HG03378 (cell line): ENCODE measurements at regions not wholly inside any gene's neighbourhood (a gene's known extent, or its start where the extent isn't known, plus 50 kb on each side); places are given as distances from the start of the nearest gene placed in this dataset.

ENCODE experiments used
- ATAC-seq: cut with Tn5 transposase; IDR thresholded peaks from one replicate; pipeline ENCODE4 v1.9.1; 2021; ENCODE audit warnings: mild to moderate bottlenecking, moderate library complexity; ENCODE audit not compliant: unreplicated experiment

DNA sequence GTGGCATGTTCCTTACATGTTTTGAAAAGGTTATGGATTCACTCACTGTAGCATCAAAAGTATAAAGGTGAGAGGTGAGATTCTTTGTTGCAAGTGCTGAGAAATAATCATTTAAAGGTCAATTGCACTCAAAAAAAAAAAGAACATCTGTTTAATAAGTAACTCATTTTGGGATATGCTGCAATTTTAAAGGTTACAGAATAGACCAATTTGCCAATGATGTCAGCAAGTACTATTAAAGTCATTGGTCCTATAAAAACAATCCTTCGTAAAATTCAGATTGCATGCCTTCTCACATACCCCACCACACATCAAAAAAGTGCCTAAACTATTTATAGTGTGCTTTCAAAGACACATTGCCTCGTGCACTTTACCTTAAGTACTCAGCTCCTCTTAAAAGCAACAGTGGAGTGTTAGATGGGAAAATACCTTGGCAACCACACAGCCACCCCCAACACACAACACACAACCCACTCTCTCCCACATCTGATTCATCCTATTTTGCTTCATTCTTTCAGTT is 218.2 kb upstream of the ADGRL2 start:
- ATAC-seq, result no peak

DNA sequence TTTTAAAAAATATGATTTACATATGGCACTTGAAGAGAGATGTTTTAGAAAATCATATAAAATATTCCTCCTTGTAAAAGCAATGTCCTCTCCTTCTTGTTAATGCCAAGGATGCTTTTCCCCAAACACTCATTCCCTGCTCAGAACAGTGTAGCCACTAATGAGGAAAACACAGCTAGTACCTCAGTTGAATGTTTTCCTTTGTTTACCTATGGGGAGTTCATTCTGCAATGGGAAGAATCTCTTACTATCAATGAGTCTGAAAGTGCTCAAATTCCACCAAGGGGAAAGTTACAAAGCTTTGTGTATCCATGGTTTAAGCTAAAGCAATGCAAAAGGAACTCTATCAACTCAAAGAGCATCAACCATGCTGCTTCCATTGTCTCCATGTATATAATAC is 221.9 kb upstream of the ADGRL2 start:
- no peak for ATAC-seq

- no peak for ATAC-seq
These were observed 223.6 kb upstream of the ADGRL2 start for GRCh38 chr1:81577004-81577697.

DNA sequence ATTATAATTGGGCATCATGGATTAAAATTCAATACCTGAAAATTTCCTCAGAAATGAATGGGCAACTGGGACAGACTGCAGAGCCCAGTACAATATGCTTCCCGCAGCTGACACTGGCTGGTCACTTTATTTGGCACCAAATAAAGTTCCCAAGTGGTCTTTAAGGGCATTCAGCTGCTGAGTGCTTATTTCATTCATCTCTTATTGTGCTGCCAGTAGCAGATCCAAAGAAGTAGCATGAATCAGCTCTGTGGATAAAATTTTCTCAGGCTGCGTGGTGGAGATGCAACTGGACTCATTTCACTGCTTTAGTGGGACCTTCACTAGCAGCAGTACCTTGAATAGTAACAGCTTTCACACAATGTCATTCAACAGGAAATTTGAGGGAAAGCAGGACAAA is 226.3 kb upstream of the ADGRL2 start:
- no peak for ATAC-seq

GRCh38 chr1:81573458-81573857 is 227.3 kb upstream of the ADGRL2 start:
- ATAC-seq, result no peak

GRCh38 chr1:81571946-81572345 is 228.8 kb upstream of the ADGRL2 start:
- ATAC-seq, result no peak

GRCh38 chr1:81569761-81570160 is 231.0 kb upstream of the ADGRL2 start:
- ATAC-seq, result no peak

DNA sequence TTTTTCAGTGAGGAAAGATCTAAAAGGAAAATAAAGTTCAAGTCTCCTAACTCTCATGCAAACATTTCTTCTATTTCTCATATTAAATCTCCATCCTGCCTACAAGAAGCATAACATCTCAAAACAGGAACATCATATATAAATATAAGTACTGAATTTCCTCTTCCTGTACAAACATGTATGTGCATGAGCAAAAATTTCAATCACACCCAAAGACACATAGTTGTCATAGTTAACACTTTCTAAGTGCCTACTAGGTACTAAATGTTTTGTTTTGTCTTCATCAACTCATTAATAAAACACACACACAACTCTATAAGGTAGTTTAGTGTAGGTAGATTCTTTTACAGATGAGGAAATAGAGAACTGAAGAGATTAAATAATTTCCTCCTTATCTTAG is 237.1 kb upstream of the ADGRL2 start:
- no peak for ATAC-seq

GRCh38 chr1:81562934-81563333 is 237.8 kb upstream of the ADGRL2 start:
- ATAC-seq, result no peak

DNA sequence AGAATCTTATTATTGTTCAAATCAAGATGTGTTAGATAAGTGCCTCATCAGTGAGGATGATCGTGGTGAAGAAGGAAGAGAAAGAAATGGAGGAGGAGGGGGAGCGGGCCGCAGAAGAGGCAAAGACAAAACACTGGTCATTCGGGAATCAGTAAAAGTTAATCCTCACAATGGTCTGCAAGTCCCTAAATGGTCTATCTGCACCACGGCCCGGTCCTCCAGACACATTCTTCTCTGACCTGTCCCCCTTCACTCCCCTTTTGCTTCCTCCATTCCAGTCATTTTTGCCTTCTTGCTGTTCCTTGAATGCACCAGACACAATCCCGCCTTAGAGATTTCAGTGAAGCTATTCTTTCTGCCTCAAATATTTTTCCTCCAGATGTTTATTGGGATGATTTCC is 240.1 kb upstream of the ADGRL2 start:
- no peak for ATAC-seq

GRCh38 chr1:81559662-81560350 is 240.9 kb upstream of the ADGRL2 start:
- ATAC-seq, result no peak

DNA sequence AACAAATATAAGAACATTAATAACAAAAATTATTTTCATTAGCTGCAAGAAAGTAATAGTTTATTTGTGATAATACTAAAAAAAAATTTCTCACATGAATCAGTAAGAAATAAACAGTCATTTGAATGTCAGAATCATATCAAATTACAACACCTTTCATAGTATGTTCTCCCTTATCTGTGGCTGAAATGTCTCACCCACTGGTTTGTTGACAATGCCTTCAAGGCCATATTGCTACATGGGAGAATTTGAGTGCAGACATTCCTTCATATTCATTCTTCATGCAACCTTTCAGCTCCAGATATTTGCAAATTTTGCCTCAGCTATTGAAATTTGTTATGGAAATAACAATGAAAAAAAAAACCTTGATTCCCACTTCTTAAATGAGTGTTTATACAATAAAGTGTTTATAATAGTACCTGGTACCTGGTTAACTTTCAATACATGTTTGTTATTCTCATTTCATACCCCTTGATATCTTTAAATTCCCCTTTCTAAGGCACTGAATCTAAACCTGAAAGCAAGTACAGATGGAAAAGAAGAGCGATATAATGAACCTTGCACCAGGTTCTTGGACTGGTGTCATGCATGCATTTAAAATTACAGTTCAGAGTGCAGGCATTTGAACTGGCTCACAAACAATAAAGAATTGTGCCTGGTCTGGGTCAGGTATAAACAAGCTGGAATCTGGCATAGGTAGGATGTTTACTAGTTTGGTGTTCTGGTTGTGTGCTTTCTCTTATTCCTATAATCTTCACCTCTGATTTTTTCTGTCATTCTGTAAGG is 242.2 kb upstream of the ADGRL2 start:
- no peak for ATAC-seq

DNA sequence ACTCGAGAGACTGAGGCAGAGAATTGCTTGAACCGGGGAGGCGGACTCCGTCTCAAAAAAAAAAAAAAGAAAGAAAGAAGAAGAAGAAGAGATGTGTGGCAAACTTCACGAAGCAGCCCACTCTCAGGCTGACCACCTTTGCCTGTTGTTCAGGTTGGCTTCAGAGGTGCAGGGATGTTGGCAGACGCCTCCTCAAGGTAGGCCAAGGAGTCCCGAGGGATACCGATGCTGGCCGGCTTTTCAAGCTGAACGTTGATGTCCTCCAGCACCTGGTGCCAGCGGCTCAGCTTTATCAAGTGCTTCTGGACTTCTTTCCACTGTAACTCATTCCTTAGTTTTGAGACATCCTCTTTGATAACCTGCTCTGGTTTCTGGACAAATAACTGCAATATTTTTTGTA is 243.8 kb upstream of the ADGRL2 start:
- no peak for ATAC-seq

DNA sequence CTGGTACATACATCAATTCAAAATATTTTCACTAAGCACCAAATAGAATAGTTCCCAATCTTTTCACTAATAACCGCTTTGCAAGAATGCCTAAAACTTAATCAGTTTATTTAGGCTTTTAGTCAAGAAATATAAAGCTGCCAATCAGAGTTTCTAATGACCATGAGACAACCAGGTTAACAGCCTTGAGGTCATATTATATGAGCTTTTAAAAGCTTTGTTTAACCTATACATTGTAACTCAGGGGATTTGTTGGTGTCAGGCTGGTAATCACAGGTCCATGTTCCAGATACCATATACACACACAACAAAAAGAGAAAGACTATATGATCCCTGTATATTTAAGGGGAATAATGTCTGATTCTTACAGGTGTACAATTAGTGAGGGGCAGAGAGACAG is 246.2 kb upstream of the ADGRL2 start:
- no peak for ATAC-seq

GRCh38 chr1:81554108-81554507 is 246.6 kb upstream of the ADGRL2 start:
- no peak for ATAC-seq

- ATAC-seq, result no peak
These were observed 247.2 kb upstream of the ADGRL2 start for GRCh38 chr1:81553503-81553902.

DNA sequence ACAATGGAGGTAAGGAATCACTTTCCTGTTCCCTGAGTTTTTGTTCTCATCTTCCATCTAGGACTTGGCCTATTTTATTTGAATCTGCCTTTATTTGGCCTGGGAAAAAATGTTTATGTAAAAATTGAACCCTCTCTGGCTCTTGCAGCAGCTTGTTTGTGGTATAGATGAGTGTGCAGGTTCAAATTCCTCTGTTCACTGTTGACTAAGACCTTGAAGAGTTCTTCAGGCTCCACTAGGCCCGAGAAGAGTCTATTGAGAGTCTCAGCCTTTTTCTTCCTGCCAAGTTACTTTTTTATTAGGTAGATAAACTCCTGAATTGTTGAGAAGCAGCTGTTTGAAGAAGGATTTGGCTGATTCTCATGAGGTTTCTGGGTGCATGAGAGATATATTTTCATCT is 248.8 kb upstream of the ADGRL2 start:
- no peak for ATAC-seq

GRCh38 chr1:81550753-81551152 is 250.0 kb upstream of the ADGRL2 start:
- no peak for ATAC-seq

- peak; percentile 53 for ATAC-seq
These were observed 251.1 kb upstream of the ADGRL2 start for GRCh38 chr1:81549588-81550127.

GRCh38 chr1:81548918-81549587 is 251.7 kb upstream of the ADGRL2 start:
- ATAC-seq, result peak; percentile 51

DNA sequence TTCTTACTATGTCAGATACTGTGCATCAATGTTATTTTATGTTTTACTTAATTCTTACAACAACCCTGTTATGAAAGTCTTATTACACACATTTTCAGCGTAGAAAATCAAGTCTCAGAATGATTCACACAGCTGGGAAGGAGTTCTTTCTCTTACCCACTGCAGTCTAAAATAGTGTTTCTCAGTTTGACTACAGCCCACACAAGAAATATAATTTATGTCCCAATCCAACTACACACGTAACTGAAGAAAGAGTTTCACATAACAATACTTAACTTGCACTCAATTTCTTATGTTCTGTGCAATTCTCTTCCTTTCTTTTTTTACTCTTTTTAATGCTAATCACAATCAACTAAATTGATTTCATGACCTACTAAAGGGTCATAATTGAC is 252.8 kb upstream of the ADGRL2 start:
- peak; percentile 84 for ATAC-seq
